Vagina (tissue), 2 donors: ENCODE measurements at regions not wholly inside any gene's neighbourhood (a gene's known extent, or its start where the extent isn't known, plus 50 kb on each side); places are given as distances from the start of the nearest gene placed in this dataset.

ENCODE experiments used
- DNase-seq, 2 donors: peaks; one replicate each; pipeline ENCODE4 v3.0.0-alpha.2; 2017; ENCODE audit errors: extremely low spot score in 2 of 2
- H3K27ac ChIP-seq: fragments of 200-600 bp; sonication (generic); one replicate; pipeline ENCODE4 v1.5.1; 2019
- H3K27me3 ChIP-seq: fragments of 200-600 bp; sonication (generic); one replicate; pipeline ENCODE4 v1.5.1; 2019
- H3K36me3 ChIP-seq, 2 donors: fragments of 200-600 bp; sonication (generic); one replicate each; pipeline ENCODE4 v1.5.1; 2017 to 2019
- H3K4me1 ChIP-seq: fragments of 200-600 bp; sonication (generic); one replicate; pipeline ENCODE4 v1.5.1; 2019
- H3K4me3 ChIP-seq, 2 donors: fragments of 200-600 bp; sonication (generic); 1 replicate in 1 of 2; 2 replicates in 1 of 2; pipeline ENCODE4 v1.5.1; 2016 to 2019
- H3K9me3 ChIP-seq: fragments of 200-600 bp; sonication (generic); one replicate; pipeline ENCODE4 v1.5.1; 2019
- CTCF ChIP-seq, 3 experiments: fragments of 450-650 bp in 2 of 3; fragments of 200-600 bp in 1 of 3; sonication (generic) in 1 of 3; IDR thresholded peaks; one replicate each; pipeline ENCODE4 v1.5.1; 2017 to 2019; ENCODE audit warnings: antibody characterized with exemption in 3 of 3, mild to moderate bottlenecking in 2 of 3, moderate library complexity in 2 of 3
- POLR2A ChIP-seq, 2 donors: fragments of 450-650 bp; IDR thresholded peaks; one replicate each; pipeline ENCODE4 v1.6.1; 2017; ENCODE audit warnings: antibody characterized with exemption in 2 of 2, mild to moderate bottlenecking in 2 of 2, moderate library complexity in 2 of 2
- POLR2AphosphoS5 ChIP-seq, 2 donors: sonication (generic); formaldehyde crosslinking; IDR thresholded peaks; one replicate each; pipeline ENCODE4 v1.9.0; 2017; ENCODE audit warnings: antibody characterized with exemption in 2 of 2, mild to moderate bottlenecking in 2 of 2, low read depth in 1 of 2; ENCODE audit not compliant: insufficient read depth in 1 of 2
- intact Hi-C: fragments of 100-400 bp; cut with DNase I; formaldehyde crosslinking; loops from one replicate; pipeline ENCODE4 v1.15.1; 2023

- intact Hi-C loops = loop anchor here (5.0 kb wide), 1 partner anchor 70 kb away; no protein-coding TSS in a partner anchor
- TF ChIP-seq CTCF (IDR thresholded peaks at IDR 0.05) (no peak), POLR2A (IDR thresholded peaks at IDR 0.05) (no peak), POLR2AphosphoS5 (IDR thresholded peaks at IDR 0.05; ENCODE audit: insufficient read depth in 1 of 2, low read depth in 1 of 2) (no peak)
- no peaks in the 10 kb centered on the region for H3K27me3 ChIP-seq
- peaks cover 47% of the 10 kb centered on the region for H3K4me1 ChIP-seq
- no peaks in the 10 kb centered on the region for H3K36me3 ChIP-seq
- DNase-seq = no peak
- H3K9me3 ChIP-seq = no peaks in the 10 kb centered on the region
- H3K27ac ChIP-seq = no peak overlapping the region
- H3K4me3 ChIP-seq = no peak overlapping the region
Measured at GRCh38 chr15:66847565-66847991, 145.5 kb downstream of the SMAD6 start.

GRCh38 chr15:66848116-66848515 is 146.1 kb downstream of the SMAD6 start:
- Histone ChIP-seq H3K36me3 (no peaks in the 10 kb centered on the region), H3K9me3 (no peaks in the 10 kb centered on the region), H3K4me3 (no peak overlapping the region), H3K27me3 (no peaks in the 10 kb centered on the region), H3K4me1 (peaks cover 44% of the 10 kb centered on the region), H3K27ac (no peak overlapping the region)
- intact Hi-C loops = loop anchor here (5.0 kb wide), 1 partner anchor 71 kb away; no protein-coding TSS in a partner anchor
- peak; percentile 67 for DNase-seq
- TF ChIP-seq POLR2AphosphoS5 (IDR thresholded peaks at IDR 0.05; ENCODE audit: insufficient read depth in 1 of 2, low read depth in 1 of 2) (no peak), CTCF (IDR thresholded peaks at IDR 0.05) (no peak), POLR2A (IDR thresholded peaks at IDR 0.05) (no peak)

- DNase-seq = peak; percentile 70 to 74
Measured at GRCh38 chr15:66848686-66849392, 146.8 kb downstream of the SMAD6 start.

GRCh38 chr15:66849393-66849745 is 147.3 kb downstream of the SMAD6 start:
- intact Hi-C loops = loop anchor here (5.0 kb wide), 1 partner anchor 72 kb away; no protein-coding TSS in a partner anchor
- Histone ChIP-seq H3K4me1 (peaks cover 32% of the 10 kb centered on the region), H3K27ac (peak overlapping the region; percentile 82), H3K36me3 (no peaks in the 10 kb centered on the region), H3K27me3 (no peaks in the 10 kb centered on the region), H3K9me3 (no peaks in the 10 kb centered on the region), H3K4me3 (no peak overlapping the region)
- DNase-seq = peak; percentile 82 to 95
- TF ChIP-seq POLR2AphosphoS5 (IDR thresholded peaks at IDR 0.05; ENCODE audit: insufficient read depth in 1 of 2, low read depth in 1 of 2) (no peak), POLR2A (IDR thresholded peaks at IDR 0.05) (no peak), CTCF (IDR thresholded peaks at IDR 0.05) (no peak)

More at GRCh38 chr15:66848686-66849392, 146.8 kb downstream of the SMAD6 start:
- Histone ChIP-seq H3K27ac (peak overlapping the region; percentile 82), H3K36me3 (no peaks in the 10 kb centered on the region), H3K9me3 (no peaks in the 10 kb centered on the region), H3K4me1 (peaks cover 36% of the 10 kb centered on the region), H3K27me3 (no peaks in the 10 kb centered on the region), H3K4me3 (no peak overlapping the region)
- intact Hi-C loops = loop anchor here (5.0 kb wide), 1 partner anchor 72 kb away; no protein-coding TSS in a partner anchor
- TF ChIP-seq CTCF (IDR thresholded peaks at IDR 0.05) (no peak), POLR2AphosphoS5 (IDR thresholded peaks at IDR 0.05; ENCODE audit: insufficient read depth in 1 of 2, low read depth in 1 of 2) (no peak), POLR2A (IDR thresholded peaks at IDR 0.05) (no peak)

GRCh38 chr15:66849746-66850077 is 147.7 kb downstream of the SMAD6 start:
- Histone ChIP-seq H3K9me3 (no peaks in the 10 kb centered on the region), H3K36me3 (no peaks in the 10 kb centered on the region), H3K4me1 (peaks cover 32% of the 10 kb centered on the region), H3K27ac (peak overlapping the region; percentile 82), H3K27me3 (no peaks in the 10 kb centered on the region), H3K4me3 (no peak overlapping the region)
- intact Hi-C loops = loop anchor here (2.0 to 5.0 kb wide), 5 partner anchors 62 to 247 kb away; no protein-coding TSS in a partner anchor
- TF ChIP-seq POLR2A (IDR thresholded peaks at IDR 0.05) (no peak), POLR2AphosphoS5 (IDR thresholded peaks at IDR 0.05; ENCODE audit: insufficient read depth in 1 of 2, low read depth in 1 of 2) (no peak), CTCF (IDR thresholded peaks at IDR 0.05) (no peak)
- DNase-seq = no peak
